ENCODE measurements at regions not wholly inside any gene's neighbourhood (a gene's known extent, or its start where the extent isn't known, plus 50 kb on each side); places are given as distances from the start of the nearest gene placed in this dataset.

DNA sequence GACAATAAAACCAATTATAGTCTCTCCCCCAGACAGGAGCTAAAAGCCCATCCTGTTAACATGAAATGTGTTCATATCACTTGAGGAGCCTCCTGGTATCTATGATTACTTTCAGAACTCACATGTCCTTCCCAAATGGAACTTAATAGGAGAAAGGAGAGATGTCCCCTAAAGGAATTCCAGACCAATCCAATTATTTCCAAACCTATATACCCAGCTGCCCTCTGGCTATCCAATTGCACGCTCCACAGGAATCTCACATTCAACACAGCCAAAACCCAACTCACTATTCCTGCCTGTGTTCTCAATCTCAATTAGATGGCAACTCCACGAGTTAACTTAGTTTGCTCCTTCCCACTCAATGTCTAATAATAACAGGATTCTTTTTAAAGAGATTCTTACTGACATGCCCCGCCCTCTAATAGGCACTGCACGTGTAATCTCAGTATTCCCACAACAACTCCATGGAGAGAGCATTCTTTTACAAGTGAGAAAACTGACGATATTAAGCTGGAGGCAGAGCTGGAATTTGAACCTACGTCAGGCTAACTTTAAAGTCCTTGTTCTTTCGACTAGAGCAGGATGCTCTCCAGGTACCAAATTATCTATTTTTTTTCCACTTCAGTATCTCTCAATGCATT, 59.1 kb upstream of the SEC16B start (continued):
- no peak for TF ChIP-seq KDM1A (IDR thresholded peaks at IDR 0.05; ENCODE audit: borderline replicate concordance, low read length)
- no peak for TF ChIP-seq NANOG (IDR thresholded peaks at IDR 0.05; ENCODE audit: insufficient read depth, low read depth, low read length, poor library complexity, severe bottlenecking)
- no peak for TF ChIP-seq HDAC6 (IDR thresholded peaks at IDR 0.05; ENCODE audit: low read depth, low read length)
- TF ChIP-seq BRCA1 (IDR thresholded peaks at IDR 0.05; ENCODE audit: low read depth, low read length): no peak
- no peak for TF ChIP-seq YY1 (IDR thresholded peaks at IDR 0.05; ENCODE audit: low read depth, low read length)
